Suprapubic skin (tissue), 4 donors: ENCODE measurements at regions not wholly inside any gene's neighbourhood (a gene's known extent, or its start where the extent isn't known, plus 50 kb on each side); places are given as distances from the start of the nearest gene placed in this dataset.

ENCODE experiments used
- DNase-seq, 2 donors: peaks; one replicate each; pipeline ENCODE4 v3.0.0-alpha.2; 2019; ENCODE audit warnings: low spot score in 2 of 2
- H3K27ac ChIP-seq: fragments of 200-600 bp; sonication (generic); one replicate; pipeline ENCODE4 v1.5.1; 2019
- H3K27me3 ChIP-seq: fragments of 200-600 bp; sonication (generic); one replicate; pipeline ENCODE4 v1.5.1; 2019
- H3K36me3 ChIP-seq: fragments of 200-600 bp; sonication (generic); one replicate; pipeline ENCODE4 v1.5.1; 2019
- H3K4me1 ChIP-seq: fragments of 200-600 bp; sonication (generic); one replicate; pipeline ENCODE4 v1.5.1; 2019
- H3K4me3 ChIP-seq: fragments of 200-600 bp; sonication (generic); one replicate; pipeline ENCODE4 v1.5.1; 2019; ENCODE audit warnings: mild to moderate bottlenecking
- H3K9me3 ChIP-seq: fragments of 200-600 bp; sonication (generic); one replicate; pipeline ENCODE4 v1.5.1; 2019
- CTCF ChIP-seq, 2 donors: fragments of 200-600 bp in 1 of 2; fragments of 450-650 bp in 1 of 2; sonication (generic) in 1 of 2; IDR thresholded peaks; one replicate each; pipeline ENCODE4 v1.5.1; 2016 to 2019; ENCODE audit warnings: antibody characterized with exemption in 2 of 2, mild to moderate bottlenecking in 1 of 2, moderate library complexity in 1 of 2
- EP300 ChIP-seq: sonication (generic); formaldehyde crosslinking; IDR thresholded peaks from one replicate; pipeline ENCODE4 v1.6.1; 2017; ENCODE audit warnings: antibody characterized with exemption
- POLR2A ChIP-seq, 2 donors: fragments of 450-650 bp; IDR thresholded peaks; one replicate each; pipeline ENCODE4 v1.6.1; 2017; ENCODE audit warnings: antibody characterized with exemption in 2 of 2, mild to moderate bottlenecking in 2 of 2, moderate library complexity in 2 of 2
- POLR2AphosphoS5 ChIP-seq, 3 donors: sonication (generic); formaldehyde crosslinking; IDR thresholded peaks; one replicate each; pipeline ENCODE4 v1.6.1; 2017; ENCODE audit warnings: antibody characterized with exemption in 3 of 3
- WGBS: methylation state at CpG from one replicate; pipeline ENCODE4 v1.1.5; 2018; 5-methylcytosine and 5-hydroxymethylcytosine counted together

- TF ChIP-seq POLR2AphosphoS5 (IDR thresholded peaks at IDR 0.05): no peak
- no peak for TF ChIP-seq POLR2A (IDR thresholded peaks at IDR 0.05)
- no peak for TF ChIP-seq EP300
- no peak for TF ChIP-seq CTCF (IDR thresholded peaks at IDR 0.05)
- Histone ChIP-seq H3K27me3 (no peaks in the 10 kb centered on the region), H3K4me3 (no peak overlapping the region), H3K36me3 (no peaks in the 10 kb centered on the region), H3K27ac (no peak overlapping the region), H3K9me3 (no peaks in the 10 kb centered on the region), H3K4me1 (no peaks in the 10 kb centered on the region)
- no peak for DNase-seq
- 68% methylated on average over 6 of the region's 6 CpGs for WGBS
These were observed 98.9 kb downstream of the BCOR start for GRCh38 chrX:39998636-39999406.
